AG04449 (cell line): ENCODE measurements at regions not wholly inside any gene's neighbourhood (a gene's known extent, or its start where the extent isn't known, plus 50 kb on each side); places are given as distances from the start of the nearest gene placed in this dataset.

Source experiments
- CTCF ChIA-PET: fragments of 350-600 bp; formaldehyde crosslinking; extraction: SDS; loops from one replicate; lab custom pipeline; 2021; ENCODE audit warnings: antibody characterized with exemption; lab: Yijun Ruan, JAX
- POLR2A ChIA-PET: fragments of 400-600, 350-600 bp; formaldehyde crosslinking; extraction: SDS; loops from one replicate; lab custom pipeline; 2020; ENCODE audit warnings: antibody characterized with exemption, inconsistent platforms; lab: Yijun Ruan, JAX
- DNase-seq: peaks from one replicate; pipeline ENCODE4 v3.0.0-alpha.2; 2010; ENCODE audit warnings: low read depth, low spot score
- H3K4me3 ChIP-seq: 2 replicates; pipeline ENCODE4 v1.5.1; 2011; ENCODE audit warnings: low read depth, mild to moderate bottlenecking, control low read depth, low read length
- TF ChIP-seq, protein P1 (sequence below): IDR thresholded peaks from one replicate; pipeline ENCODE4 v1.5.1; 2011; ENCODE audit warnings: mild to moderate bottlenecking, moderate library complexity, low read length, control low read depth, inconsistent platforms; ENCODE audit not compliant: insufficient read depth; ENCODE audit errors: missing control alignments

GRCh38 chr13:50153401-50153800, 138.2 kb downstream of the KCNRG start:
- TF ChIP-seq, protein P1, sequence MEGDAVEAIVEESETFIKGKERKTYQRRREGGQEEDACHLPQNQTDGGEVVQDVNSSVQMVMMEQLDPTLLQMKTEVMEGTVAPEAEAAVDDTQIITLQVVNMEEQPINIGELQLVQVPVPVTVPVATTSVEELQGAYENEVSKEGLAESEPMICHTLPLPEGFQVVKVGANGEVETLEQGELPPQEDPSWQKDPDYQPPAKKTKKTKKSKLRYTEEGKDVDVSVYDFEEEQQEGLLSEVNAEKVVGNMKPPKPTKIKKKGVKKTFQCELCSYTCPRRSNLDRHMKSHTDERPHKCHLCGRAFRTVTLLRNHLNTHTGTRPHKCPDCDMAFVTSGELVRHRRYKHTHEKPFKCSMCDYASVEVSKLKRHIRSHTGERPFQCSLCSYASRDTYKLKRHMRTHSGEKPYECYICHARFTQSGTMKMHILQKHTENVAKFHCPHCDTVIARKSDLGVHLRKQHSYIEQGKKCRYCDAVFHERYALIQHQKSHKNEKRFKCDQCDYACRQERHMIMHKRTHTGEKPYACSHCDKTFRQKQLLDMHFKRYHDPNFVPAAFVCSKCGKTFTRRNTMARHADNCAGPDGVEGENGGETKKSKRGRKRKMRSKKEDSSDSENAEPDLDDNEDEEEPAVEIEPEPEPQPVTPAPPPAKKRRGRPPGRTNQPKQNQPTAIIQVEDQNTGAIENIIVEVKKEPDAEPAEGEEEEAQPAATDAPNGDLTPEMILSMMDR = no peak
- H3K4me3 ChIP-seq = no peak overlapping the region
- DNase-seq = no peak
- ChIA-PET POLR2A (no interaction called here), CTCF (interaction anchor here (1.1 kb wide), 1 partner anchor 27 kb away, joined by 3 read pairs; no protein-coding TSS in a partner anchor)

- no peak overlapping the region for H3K4me3 ChIP-seq
- CTCF ChIA-PET = interaction anchor here (1.1 kb wide), 1 partner anchor 27 kb away, joined by 3 read pairs; no protein-coding TSS in a partner anchor
- POLR2A ChIA-PET = no interaction called here
- no peak for DNase-seq
- TF ChIP-seq, protein P1 = no peak
Observed at GRCh38 chr13:50153876-50154275, 138.6 kb downstream of the KCNRG start.

DNA sequence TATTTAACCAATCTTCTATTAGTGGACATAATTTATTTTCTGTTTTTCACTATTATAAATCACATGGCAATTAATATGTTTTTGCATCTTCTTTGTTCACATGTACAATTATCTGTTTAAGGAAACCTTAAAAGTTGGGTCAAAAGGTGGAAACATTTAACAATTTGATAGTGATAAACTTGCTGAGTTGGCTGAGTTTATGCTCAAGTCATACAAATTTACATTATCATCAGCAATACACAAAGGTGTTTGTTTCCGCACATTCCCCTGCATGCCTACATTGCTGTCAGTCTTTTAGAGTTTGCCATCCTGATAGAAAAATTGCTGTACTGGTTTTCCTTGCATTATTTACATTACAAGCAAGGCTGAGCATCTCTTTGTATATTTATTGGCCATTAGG, 139.5 kb downstream of the KCNRG start:
- TF ChIP-seq, protein P1 = no peak
- no peak for DNase-seq
- ChIA-PET POLR2A (no interaction called here), CTCF (interaction anchor here (1.1 kb wide), 1 partner anchor 28 kb away, joined by 3 read pairs; no protein-coding TSS in a partner anchor)
- H3K4me3 ChIP-seq = no peak overlapping the region

- TF ChIP-seq, protein P1 = no peak
- ChIA-PET CTCF (no interaction called here), POLR2A (no interaction called here)
- DNase-seq = peak; percentile 29
- no peak overlapping the region for H3K4me3 ChIP-seq
Observed at GRCh38 chr13:50156140-50156539, 140.9 kb downstream of the KCNRG start.

DNA sequence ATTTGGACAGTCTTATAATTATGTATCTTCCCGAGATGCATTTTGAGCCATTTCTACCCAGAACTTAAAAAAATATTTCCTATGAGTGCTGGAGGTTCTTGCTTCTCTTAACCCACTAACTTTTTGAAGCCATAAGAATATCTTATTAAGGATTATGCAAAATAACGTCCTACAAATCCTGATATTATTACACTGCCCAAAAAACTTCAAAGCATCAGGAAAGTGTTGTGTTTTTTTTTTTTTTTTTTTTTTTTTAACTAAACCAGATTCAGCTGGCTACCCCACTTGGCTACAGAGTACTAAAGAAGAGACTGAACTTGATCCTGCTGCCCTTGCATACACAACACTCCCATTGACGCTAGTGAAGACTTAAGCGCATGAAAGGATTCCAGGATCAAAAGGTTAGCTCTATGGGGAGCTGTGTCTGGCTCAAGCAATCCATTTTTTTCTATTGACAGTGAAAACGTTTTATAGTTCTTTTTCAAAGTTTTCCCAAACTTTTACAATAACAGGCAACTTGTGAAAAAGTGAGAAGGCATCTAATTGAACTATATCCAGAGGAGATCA, 141.4 kb downstream of the KCNRG start:
- ChIA-PET CTCF (no interaction called here), POLR2A (no interaction called here)
- no peak for DNase-seq
- H3K4me3 ChIP-seq = no peak overlapping the region
- TF ChIP-seq, protein P1 = no peak

DNA sequence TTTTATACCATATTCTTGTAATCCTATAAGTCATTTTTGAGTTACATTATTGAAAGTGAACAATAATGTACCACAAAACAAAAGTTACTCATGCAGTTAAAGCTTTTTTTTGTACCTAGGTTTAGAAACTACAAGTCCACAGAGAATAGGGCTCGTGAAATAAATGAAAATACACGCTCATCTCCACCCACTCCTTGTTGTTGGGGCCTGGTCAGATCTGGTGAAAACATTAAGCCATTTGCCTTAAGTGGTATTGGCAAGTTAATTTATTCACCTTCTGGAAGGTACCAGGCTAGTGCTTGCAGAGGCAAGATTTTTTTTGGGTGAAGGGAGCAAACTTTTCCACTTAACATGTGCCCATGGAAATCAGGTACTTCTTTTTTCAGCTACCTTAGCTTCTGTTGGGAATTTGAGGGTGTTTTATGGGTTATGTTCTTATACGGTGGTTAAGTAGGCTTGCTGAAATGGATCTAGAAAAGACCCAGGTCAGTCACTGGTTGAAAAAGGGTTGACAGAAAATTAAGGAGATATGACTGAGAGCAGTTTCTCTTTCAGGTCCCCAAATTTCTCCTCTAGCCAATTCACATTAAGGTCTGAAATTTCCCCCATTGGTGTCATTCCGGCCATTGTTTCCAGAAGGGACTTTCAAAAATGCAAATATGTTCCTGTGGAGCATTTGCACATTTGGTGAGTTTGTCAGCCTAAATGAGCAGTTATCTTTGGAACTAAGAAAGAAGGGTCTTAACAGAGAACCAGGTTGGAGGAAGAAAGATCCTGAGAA, 143.3 kb downstream of the KCNRG start:
- H3K4me3 ChIP-seq = no peak overlapping the region
- DNase-seq = no peak
- TF ChIP-seq, protein P1 = no peak
- ChIA-PET POLR2A (no interaction called here), CTCF (interaction anchor here (1.0 kb wide), 1 partner anchor 14 kb away, joined by 3 read pairs; no protein-coding TSS in a partner anchor)
